PFSK-1 (cell line): ENCODE measurements at regions not wholly inside any gene's neighbourhood (a gene's known extent, or its start where the extent isn't known, plus 50 kb on each side); places are given as distances from the start of the nearest gene placed in this dataset.

ENCODE experiments used
- FOXP2 ChIP-seq: optimal IDR thresholded peaks from 2 replicates; pipeline ENCODE3; 2011; ENCODE audit warnings: borderline replicate concordance, control low read depth, inconsistent platforms; ENCODE audit not compliant: insufficient read depth; ENCODE audit errors: extremely low read length, extremely low read depth
- POLR2AphosphoS5 ChIP-seq: IDR thresholded peaks from 2 replicates; pipeline ENCODE4 v1.6.1; 2012; ENCODE audit warnings: low read depth, mild to moderate bottlenecking, control low read depth, low read length, moderate library complexity
- REST ChIP-seq, 2 experiments: IDR thresholded peaks; 2 replicates each; pipeline versions ENCODE4 v1.6.1 to v1.8.0; 2011 to 2012; ENCODE audit warnings: low read depth in 2 of 2, low read length in 2 of 2, control low read depth in 1 of 2, inconsistent platforms in 1 of 2, mild to moderate bottlenecking in 1 of 2, moderate library complexity in 1 of 2; ENCODE audit not compliant: insufficient read depth in 1 of 2
- SIN3A ChIP-seq: IDR thresholded peaks from 2 replicates; pipeline ENCODE4 v1.6.1; 2012; ENCODE audit warnings: mild to moderate bottlenecking, low read length, moderate library complexity, borderline replicate concordance; ENCODE audit not compliant: insufficient read depth
- TAF1 ChIP-seq: IDR thresholded peaks from 2 replicates; pipeline ENCODE4 v1.6.1; 2012; ENCODE audit warnings: low read length, control low read depth, borderline replicate concordance; ENCODE audit not compliant: insufficient read depth

- TF ChIP-seq SIN3A (no peak), POLR2AphosphoS5 (no peak), FOXP2 (no peak), REST (IDR thresholded peaks at IDR 0.05; ENCODE audit: insufficient read depth in 1 of 2, low read depth in 2 of 2, low read length in 2 of 2) (no peak), TAF1 (no peak)
Measured at GRCh38 chr13:89869312-89869711, 1478.2 kb upstream of the MIR17HG start.

GRCh38 chr13:89878904-89879303, 1468.6 kb upstream of the MIR17HG start:
- TF ChIP-seq FOXP2 (no peak), POLR2AphosphoS5 (no peak), REST (IDR thresholded peaks at IDR 0.05; ENCODE audit: insufficient read depth in 1 of 2, low read depth in 2 of 2, low read length in 2 of 2) (no peak), SIN3A (no peak), TAF1 (no peak)

- no peak for TF ChIP-seq SIN3A
- TF ChIP-seq FOXP2, result no peak
- no peak for TF ChIP-seq REST (IDR thresholded peaks at IDR 0.05; ENCODE audit: insufficient read depth in 1 of 2, low read depth in 2 of 2, low read length in 2 of 2)
Measured at GRCh38 chr13:89880201-89880600, 1467.3 kb upstream of the MIR17HG start.

- TF ChIP-seq SIN3A (no peak), REST (IDR thresholded peaks at IDR 0.05; ENCODE audit: insufficient read depth in 1 of 2, low read depth in 2 of 2, low read length in 2 of 2) (no peak), TAF1 (no peak)
Measured at GRCh38 chr13:89883893-89884448, 1463.5 kb upstream of the MIR17HG start.

GRCh38 chr13:89890806-89891205, 1456.7 kb upstream of the MIR17HG start:
- no peak for TF ChIP-seq FOXP2
- no peak for TF ChIP-seq POLR2AphosphoS5
- TF ChIP-seq SIN3A, result no peak
- TF ChIP-seq REST (IDR thresholded peaks at IDR 0.05; ENCODE audit: insufficient read depth in 1 of 2, low read depth in 2 of 2, low read length in 2 of 2), result no peak
- no peak for TF ChIP-seq TAF1
